ENCODE measurements at regions not wholly inside any gene's neighbourhood (a gene's known extent, or its start where the extent isn't known, plus 50 kb on each side); places are given as distances from the start of the nearest gene placed in this dataset.
A peak's percentile ranks its signal among the peaks of the same experiment; 100 is the strongest.

DNA sequence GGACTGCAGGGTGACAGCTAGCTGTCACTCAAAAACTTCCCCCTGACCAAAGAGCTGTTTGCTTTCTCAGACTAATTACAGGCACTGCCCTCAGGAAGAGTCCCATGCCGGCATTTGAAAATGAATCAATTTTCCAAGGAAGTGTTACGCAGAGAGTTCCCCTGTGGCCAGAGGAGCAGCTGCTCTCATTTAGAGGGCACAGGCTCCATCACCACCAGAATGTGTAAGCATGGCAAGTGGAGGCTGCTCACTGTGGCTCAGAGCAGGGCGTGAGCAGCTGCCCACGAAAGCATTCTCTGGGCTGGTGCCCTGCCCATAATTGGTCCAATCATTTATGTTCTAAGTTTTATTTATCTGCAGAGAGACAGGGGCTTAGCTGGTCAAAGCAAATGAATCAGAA is 202.2 kb downstream of the RAMP3 start:
- peak; percentile 40 for DNase-seq

DNA sequence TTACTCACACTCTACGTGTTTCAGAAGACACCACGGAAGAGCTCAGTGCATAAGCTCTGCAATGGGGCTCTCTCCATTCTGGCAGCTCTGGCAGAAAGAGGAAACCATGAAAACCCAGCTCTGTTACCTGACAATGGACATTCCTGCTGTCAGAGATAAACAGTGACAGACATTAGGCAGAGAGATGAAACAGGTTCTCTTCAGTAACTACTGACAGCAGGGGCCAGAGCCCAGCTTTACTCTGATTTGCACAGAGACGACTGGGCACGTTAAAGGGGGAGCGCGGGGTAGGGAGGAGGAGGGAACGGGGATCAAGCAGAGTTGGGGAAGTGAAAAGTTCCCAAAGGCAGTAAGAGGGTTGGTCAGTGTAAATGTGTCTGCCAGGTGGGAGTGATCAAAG is 206.1 kb downstream of the RAMP3 start:
- no peak for DNase-seq

- no peak for DNase-seq
Observed at GRCh38 chr7:45365341-45365740, 207.8 kb downstream of the RAMP3 start.

GRCh38 chr7:45366475-45366874 is 207.7 kb upstream of the ADCY1 start:
- no peak for DNase-seq

GRCh38 chr7:45367026-45367425 is 207.1 kb upstream of the ADCY1 start:
- DNase-seq: no peak

DNA sequence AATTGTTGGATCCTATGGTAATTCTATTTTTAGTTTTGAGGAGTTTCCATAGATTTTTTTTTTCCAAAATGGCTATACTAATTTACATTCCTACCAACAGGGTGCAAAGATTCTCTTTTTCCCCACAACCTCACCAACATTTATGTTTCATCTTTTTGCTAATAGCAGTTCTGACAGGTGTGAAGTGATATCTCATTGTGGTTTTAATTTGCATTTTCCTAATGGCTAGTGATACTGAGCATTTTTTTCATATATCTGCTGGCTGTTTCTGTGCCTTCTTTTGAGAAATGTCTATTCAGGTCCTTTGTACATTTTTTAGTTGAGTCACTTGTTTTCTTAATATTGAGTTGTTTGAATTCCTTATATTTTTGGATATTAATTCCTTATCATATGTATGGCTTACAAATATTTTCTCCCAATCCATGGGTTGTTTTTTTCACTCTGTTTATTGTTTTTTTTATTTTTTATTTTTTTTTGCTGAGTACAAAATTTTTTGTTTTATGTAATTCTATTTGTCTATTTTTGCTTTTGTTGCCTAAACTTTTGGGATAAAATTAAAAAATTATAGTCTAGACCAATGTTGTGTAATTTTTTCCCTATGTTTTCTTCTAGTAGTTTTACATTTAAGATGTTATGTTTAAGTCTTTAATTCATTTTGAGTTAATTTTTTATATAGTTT is 205.9 kb upstream of the ADCY1 start:
- DNase-seq: no peak

- no peak for DNase-seq
Observed at GRCh38 chr7:45384499-45384898, 189.7 kb upstream of the ADCY1 start.

GRCh38 chr7:45387837-45388236 is 186.3 kb upstream of the ADCY1 start:
- DNase-seq: no peak

- no peak for DNase-seq
Observed at GRCh38 chr7:45389073-45389872, 184.9 kb upstream of the ADCY1 start.

DNA sequence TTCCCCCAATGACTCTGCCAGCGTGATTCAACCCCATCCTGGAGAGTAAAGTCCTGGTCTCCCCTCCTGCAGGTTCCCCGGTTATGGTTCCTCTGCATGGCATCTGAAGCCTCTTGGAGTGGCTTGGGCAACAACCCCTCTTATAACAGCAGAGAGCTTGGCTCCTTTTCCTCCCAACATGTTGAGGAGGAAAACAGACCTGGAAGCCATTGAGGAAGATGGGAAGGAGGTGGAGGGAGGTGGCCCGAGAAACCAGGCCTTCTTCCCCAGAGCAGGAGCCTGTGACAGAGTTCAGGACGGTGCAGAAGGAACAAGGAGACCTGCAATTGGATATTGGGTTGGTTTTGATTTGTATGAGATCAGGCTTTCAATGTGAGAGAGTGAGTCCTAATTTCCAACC is 184.0 kb upstream of the ADCY1 start:
- no peak for DNase-seq

DNA sequence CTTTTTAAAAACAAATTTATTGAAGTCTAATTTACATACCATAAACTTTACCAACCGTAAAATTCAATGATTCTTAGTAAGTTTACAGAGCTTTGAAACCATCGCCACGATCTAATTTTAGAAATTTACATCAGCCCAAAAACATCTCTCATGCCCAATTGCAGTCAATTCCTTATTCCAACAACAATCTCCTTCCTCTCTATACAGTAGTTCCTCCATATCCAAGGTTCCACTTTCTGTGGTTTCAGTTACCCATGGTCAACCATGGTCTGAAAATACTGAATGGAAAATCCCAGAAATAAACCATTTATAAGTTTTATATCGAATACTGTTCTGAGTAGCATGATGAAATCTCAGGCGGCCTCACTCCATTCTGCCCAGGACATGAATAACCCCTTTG is 183.4 kb upstream of the ADCY1 start:
- peak; percentile 12 for DNase-seq

DNA sequence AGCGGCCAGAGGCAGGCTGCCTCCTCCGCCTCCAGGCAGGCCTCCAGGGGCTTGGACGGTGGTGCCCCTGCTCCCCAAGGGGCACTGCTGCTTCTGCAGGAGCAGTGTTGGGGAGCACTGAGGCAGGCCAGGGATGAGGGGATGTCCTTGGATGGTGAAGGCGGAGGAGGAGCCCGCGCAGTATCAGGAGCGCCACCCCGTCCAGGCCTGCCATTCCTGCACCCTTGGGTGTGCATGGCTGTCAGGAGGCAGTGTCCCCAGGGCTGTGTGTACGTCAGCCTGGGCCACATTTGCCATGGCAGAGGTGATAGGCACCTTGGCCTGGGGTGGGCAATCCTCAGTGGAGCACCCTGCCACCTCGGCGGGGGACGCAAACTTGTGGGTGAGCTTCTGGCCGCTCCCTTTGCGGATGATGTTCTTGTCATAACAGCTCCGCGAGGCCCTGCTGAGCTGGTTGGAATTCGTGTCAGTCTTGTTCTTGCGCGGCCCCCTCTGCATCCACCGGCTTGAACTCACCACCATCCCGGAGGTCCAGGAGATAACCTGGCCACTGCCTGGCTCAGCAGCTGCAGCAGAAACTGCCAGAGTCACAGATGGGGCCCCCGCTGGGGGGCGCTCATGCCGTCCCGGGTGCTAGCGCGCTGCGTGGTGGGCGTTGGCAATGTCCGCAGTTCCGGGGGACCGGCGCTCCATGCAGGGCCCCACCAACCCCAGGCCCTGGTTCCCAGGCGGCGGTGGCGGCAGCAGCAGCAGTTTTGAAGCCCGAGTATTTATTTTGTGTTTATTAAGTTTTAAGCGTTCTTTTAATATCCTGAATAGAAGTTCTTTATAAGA is 182.3 kb upstream of the ADCY1 start:
- no peak for DNase-seq

DNA sequence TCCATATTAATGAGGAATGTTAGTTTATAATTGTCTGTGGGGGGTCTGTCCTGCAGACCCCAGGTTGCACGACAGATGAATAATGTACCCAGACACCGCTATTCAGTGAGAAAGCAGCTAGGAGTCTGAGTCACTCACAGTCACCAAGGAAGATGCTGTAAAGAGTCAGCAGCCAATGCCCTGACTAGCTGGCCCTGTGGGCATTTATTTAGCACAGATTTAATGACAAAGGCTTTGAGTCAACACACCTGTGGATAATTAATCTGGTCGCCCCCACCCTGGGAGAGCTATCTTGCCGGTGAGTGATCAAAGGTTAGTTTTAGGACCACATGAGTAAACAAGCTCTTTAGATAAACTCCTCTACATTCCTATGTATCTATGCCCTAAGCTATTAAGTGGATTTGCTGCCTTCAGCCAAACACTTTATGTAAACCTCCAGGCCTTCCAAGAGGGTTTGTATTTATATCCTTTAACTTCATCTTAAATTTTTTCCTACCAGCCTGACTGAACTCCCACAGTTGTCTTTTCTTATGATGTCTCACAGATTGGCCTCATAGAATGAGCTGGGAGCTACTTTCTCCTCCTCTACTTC is 180.0 kb upstream of the ADCY1 start:
- no peak for DNase-seq

DNA sequence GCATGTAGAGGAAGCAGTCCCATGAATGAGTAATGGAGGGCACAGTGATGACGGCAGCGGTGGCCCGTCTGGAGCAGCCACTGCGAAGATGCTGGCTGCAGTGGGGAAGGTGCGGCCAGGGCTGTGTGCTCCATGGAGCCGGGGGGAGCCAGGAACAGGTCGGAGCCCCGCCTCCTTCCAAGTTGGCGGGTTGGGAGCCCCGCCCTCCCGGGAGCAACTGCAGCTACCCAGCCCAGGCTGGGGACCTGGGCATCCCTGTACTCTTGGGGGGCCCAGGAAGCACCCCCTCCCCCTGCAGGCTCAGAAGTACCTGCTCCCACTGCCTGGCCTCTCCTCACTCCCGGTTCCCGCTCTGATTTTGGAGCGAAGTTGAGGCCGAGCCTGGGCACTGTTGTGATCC is 175.1 kb upstream of the ADCY1 start:
- no peak for DNase-seq

- DNase-seq: no peak
Observed at GRCh38 chr7:45400680-45401079, 173.5 kb upstream of the ADCY1 start.

DNA sequence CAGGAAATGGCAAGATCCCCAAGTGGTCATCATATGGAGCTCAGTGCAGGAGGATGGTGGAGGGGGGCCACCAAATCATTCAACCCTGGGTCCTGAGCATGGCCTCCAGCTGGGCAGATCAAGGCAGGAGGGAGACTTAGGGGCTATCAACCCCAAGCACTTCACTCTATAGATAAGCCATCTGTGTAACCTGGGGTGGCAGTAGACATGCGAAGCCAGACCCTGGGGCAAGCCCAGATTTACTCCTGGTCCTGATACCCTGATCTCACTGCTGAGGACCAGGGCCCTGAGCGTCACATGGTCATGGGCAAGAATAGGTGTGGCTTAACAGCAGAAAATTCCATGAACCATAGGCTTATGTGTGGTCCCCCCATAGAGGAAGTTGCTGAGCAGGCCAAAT is 173.0 kb upstream of the ADCY1 start:
- DNase-seq: no peak

- no peak for DNase-seq
Observed at GRCh38 chr7:45401851-45402250, 172.3 kb upstream of the ADCY1 start.

- no peak for DNase-seq
Observed at GRCh38 chr7:45402480-45403218, 171.5 kb upstream of the ADCY1 start.

DNA sequence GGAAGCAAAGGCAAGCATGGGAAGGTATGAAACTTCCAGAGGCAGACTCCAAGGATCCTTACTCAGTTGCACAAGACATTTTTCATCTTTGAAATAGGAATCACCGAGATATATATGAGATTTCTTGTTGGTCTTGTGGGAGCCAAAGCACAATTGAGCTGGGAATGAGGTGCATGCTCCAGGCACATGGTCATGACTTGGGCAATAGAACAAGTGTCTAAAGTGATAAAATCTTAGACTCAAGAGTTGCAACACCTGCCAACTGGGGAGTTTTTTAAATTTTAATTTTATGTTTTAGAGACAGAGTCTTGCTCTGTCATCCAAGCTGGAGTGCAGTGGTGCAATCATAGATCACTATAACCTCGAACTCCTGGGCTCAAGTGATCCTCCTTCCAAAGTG is 169.5 kb upstream of the ADCY1 start:
- no peak for DNase-seq

GRCh38 chr7:45407730-45408408 is 166.3 kb upstream of the ADCY1 start:
- DNase-seq: peak; percentile 12

DNA sequence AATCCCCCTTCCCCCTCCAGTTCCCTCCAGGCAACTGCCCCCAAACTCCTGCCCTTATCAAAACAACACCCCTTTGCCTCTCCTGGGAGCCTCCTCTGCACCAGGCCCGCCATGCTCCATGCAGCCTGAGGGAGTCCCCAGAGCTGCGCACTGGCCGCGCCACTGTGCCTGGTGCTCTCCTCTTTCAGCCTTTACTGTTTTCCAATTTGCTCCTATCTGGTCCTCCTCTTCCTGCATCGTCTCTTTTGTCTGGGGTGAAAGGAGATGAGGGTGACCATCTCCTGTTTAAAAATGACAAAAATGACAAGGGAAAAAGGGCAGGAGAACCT is 165.8 kb upstream of the ADCY1 start:
- no peak for DNase-seq

GRCh38 chr7:45410893-45411292 is 163.3 kb upstream of the ADCY1 start:
- no peak for DNase-seq

All from eye (tissue), 1 donor.